HepG2 (cell line): ENCODE measurements at regions not wholly inside any gene's neighbourhood (a gene's known extent, or its start where the extent isn't known, plus 50 kb on each side); places are given as distances from the start of the nearest gene placed in this dataset.

Experiments
- ATAC-seq: fragments of 200-7000 bp; cut with Tn5 transposase; 3 replicates; pipeline ENCODE4 v1.9.1; 2020; ENCODE audit warnings: mild to moderate bottlenecking, moderate library complexity
- BruUV-seq: library from RNA; stranded (reverse); fragments of 400-500 nt; replicated peaks from 2 replicates; lab custom pipeline; 2021; lab: Mats Ljungman, UMichigan
- CTCF ChIA-PET: fragments of 300-600 bp; formaldehyde crosslinking; extraction: SDS; loops from one replicate; lab custom pipeline; 2021; ENCODE audit warnings: low total read pairs, inconsistent platforms, low intra/inter-chr PET ratio; lab: Yijun Ruan, JAX
- POLR2A ChIA-PET: fragments of 350-600 bp; sonication (Branson Sonifier 250); formaldehyde crosslinking; loops from one replicate; lab custom pipeline; 2020; ENCODE audit warnings: antibody characterized with exemption, inconsistent platforms; lab: Yijun Ruan, JAX
- DNase-seq: peaks from one replicate; pipeline ENCODE4 v3.0.0-alpha.2; 2015; ENCODE audit warnings: low spot score
- FAIRE-seq: peaks from 3 replicates; lab custom pipeline; 2011; peaks lifted over from hg19 to GRCh38; lab: Jason Lieb, UNC
- H2AFZ ChIP-seq: one replicate; pipeline ENCODE4 v1.6.1; 2011; ENCODE audit warnings: low read length, inconsistent platforms
- H3K27ac ChIP-seq: fragments of 300-600 bp; 3 replicates; pipeline ENCODE4 v1.8.0; 2011; ENCODE audit warnings: mixed run types, mild to moderate bottlenecking, mixed read lengths, low read length, inconsistent platforms; ENCODE audit not compliant: insufficient read depth; ENCODE audit errors: extremely low read length
- H3K27me3 ChIP-seq, 2 experiments: fragments of 200-600 bp in 1 of 2; 2 replicates in 1 of 2; 3 replicates in 1 of 2; pipeline versions ENCODE4 v1.6.0 to v1.8.0; 2011; ENCODE audit warnings: low read length in 2 of 2, mild to moderate bottlenecking in 2 of 2, moderate library complexity in 2 of 2, inconsistent platforms in 1 of 2; ENCODE audit not compliant: insufficient read depth in 2 of 2, control insufficient read depth in 1 of 2
- H3K36me3 ChIP-seq, 2 experiments: fragments of 200-600 bp in 1 of 2; replicated peaks in 1 of 2; 2 replicates in 1 of 2; 3 replicates in 1 of 2; pipeline versions ENCODE4 v1.5.1 to v1.8.0; 2011; ENCODE audit warnings: low read length in 2 of 2, inconsistent platforms in 1 of 2; ENCODE audit not compliant: insufficient read depth in 2 of 2, control insufficient read depth in 1 of 2
- H3K4me1 ChIP-seq: 2 replicates; pipeline ENCODE4 v1.5.1; 2012; ENCODE audit warnings: low read length, inconsistent platforms; ENCODE audit not compliant: insufficient read depth
- H3K4me2 ChIP-seq: 2 replicates; pipeline ENCODE4 v1.6.0; 2011; ENCODE audit warnings: low read depth, low read length, inconsistent platforms
- H3K4me3 ChIP-seq, 3 experiments: fragments of 200-600 bp in 1 of 3; sonication (generic), shearing (Covaris generic) in 1 of 3; replicated peaks in 1 of 3; 2 replicates each; pipeline ENCODE4 v1.5.1; 2011 to 2016; ENCODE audit warnings: low read length in 3 of 3, inconsistent platforms in 2 of 3, low read depth in 2 of 3, mild to moderate bottlenecking in 2 of 3, control low read depth in 1 of 3, mixed read lengths in 1 of 3; ENCODE audit not compliant: insufficient read depth in 1 of 3
- H3K79me2 ChIP-seq: one replicate; pipeline ENCODE4 v1.6.1; 2011; ENCODE audit warnings: low read length, inconsistent platforms; ENCODE audit not compliant: insufficient read depth
- H3K9ac ChIP-seq: 2 replicates; pipeline ENCODE4 v1.6.0; 2011; ENCODE audit warnings: mild to moderate bottlenecking, low read depth, low read length, inconsistent platforms; ENCODE audit not compliant: insufficient read depth
- H3K9me3 ChIP-seq: 2 replicates; pipeline ENCODE4 v1.5.1; 2012; ENCODE audit warnings: mild to moderate bottlenecking, low read length
- H4K20me1 ChIP-seq: 2 replicates; pipeline ENCODE4 v1.6.0; 2011; ENCODE audit warnings: inconsistent platforms, mild to moderate bottlenecking, low read length, moderate library complexity; ENCODE audit not compliant: insufficient read depth
- FOXP1 ChIP-seq, 2 experiments: fragments of 450-650 bp in 1 of 2; IDR thresholded peaks; 2 replicates each; pipeline ENCODE4 v1.6.1; 2017 to 2018; ENCODE audit warnings: antibody characterized with exemption in 1 of 2
- KLF6 ChIP-seq: IDR thresholded peaks from 2 replicates; pipeline ENCODE4 v1.8.0; 2016; ENCODE audit warnings: missing biosample characterization, missing genetic modification reagents
- NR2F1 ChIP-seq, 2 experiments: fragments of 450-650 bp in 1 of 2; formaldehyde crosslinking in 1 of 2; IDR thresholded peaks; 2 replicates each; pipeline versions ENCODE4 v1.5.0 to v1.6.1; 2016 to 2020; ENCODE audit warnings: mild to moderate bottlenecking in 1 of 2, missing compliant biosample characterization in 1 of 2, missing genetic modification reagents in 1 of 2, moderate library complexity in 1 of 2
- NRL ChIP-seq: sonication (generic); formaldehyde crosslinking; IDR thresholded peaks from 2 replicates; pipeline ENCODE4 v1.5.0; 2020; ENCODE audit warnings: missing genetic modification reagents, mild to moderate bottlenecking, moderate library complexity, borderline replicate concordance
- ONECUT2 ChIP-seq: sonication (generic); formaldehyde crosslinking; IDR thresholded peaks from 2 replicates; pipeline ENCODE4 v1.4.0; 2020; ENCODE audit warnings: missing genetic modification reagents
- ZBTB38 ChIP-seq: sonication (generic); formaldehyde crosslinking; IDR thresholded peaks from 2 replicates; pipeline ENCODE4 v1.5.1; 2020; ENCODE audit warnings: mild to moderate bottlenecking, missing genetic modification reagents
- ZNF747 ChIP-seq: sonication (generic); formaldehyde crosslinking; IDR thresholded peaks from 2 replicates; pipeline ENCODE4 v1.8.1; 2023; ENCODE audit warnings: missing genetic modification reagents, mild to moderate bottlenecking, borderline replicate concordance
- WGBS: methylation state at CpG from one replicate; pipeline ENCODE4 v1.1.6; 2017; ENCODE audit warnings: low lambda C conversion rate; 5-methylcytosine and 5-hydroxymethylcytosine counted together
- in situ Hi-C: cut with HindIII; loops from 2 replicates; pipeline ENCODE4 v1.10.0; 2017; ENCODE audit warnings: low pct_unique_long_range_greater_than_20kb; ENCODE audit not compliant: extremely low pct_ligation_motif_present
- intact Hi-C: fragments of 100-400 bp; cut with micrococcal nuclease; formaldehyde crosslinking; loops from one replicate; pipeline ENCODE4 v1.10.0; 2022; ENCODE audit not compliant: unreplicated experiment
- TF ChIP-seq, protein P1 (sequence below): sonication (generic); formaldehyde crosslinking; IDR thresholded peaks from 2 replicates; pipeline ENCODE4 v1.4.0; 2020; ENCODE audit warnings: missing genetic modification reagents, borderline replicate concordance
- TF ChIP-seq, protein P2 (sequence below): IDR thresholded peaks from 2 replicates; pipeline ENCODE4 v1.6.1; 2018; ENCODE audit warnings: missing genetic modification reagents, mild to moderate bottlenecking, missing compliant biosample characterization
- TF ChIP-seq, protein P3 (sequence below): sonication (generic); formaldehyde crosslinking; IDR thresholded peaks from 2 replicates; pipeline ENCODE4 v1.5.1; 2020; ENCODE audit warnings: mild to moderate bottlenecking, missing genetic modification reagents, borderline replicate concordance
- TF ChIP-seq, protein P4 (sequence below): sonication (generic); formaldehyde crosslinking; IDR thresholded peaks from 2 replicates; pipeline ENCODE4 v1.5.0; 2020; ENCODE audit warnings: missing genetic modification reagents

DNA sequence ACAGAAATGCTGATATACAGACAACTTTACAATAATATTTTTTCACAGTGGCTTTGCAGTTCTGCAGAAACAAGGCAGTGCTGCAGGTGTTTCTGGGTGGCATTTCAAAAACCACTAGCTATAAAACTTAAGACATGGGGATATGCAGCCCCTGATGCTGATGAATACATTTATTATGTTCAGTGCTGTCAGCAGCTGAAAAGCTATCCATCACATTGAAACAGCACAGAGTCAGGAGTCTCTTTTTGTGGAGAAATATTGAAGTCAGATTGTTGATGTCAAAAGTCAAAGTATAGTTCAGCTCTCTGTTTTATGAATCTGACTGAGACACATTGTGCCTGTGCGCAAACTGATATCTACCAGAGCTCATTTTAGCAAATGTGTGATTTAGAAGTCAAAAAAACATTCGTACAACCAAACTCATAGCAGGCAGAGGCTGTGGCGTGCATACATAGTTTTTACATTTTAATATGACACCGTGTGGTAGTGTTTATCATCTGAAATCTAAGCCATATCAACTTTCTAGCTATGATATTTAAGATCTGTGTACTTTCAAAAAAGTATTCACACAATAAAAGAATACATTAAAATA, 467.6 kb downstream of the PRKD1 start:
- ChIA-PET CTCF (no interaction called here), POLR2A (no interaction called here)
- no peak overlapping the region for H2AFZ ChIP-seq
- H3K27me3 ChIP-seq, result no peaks in the 10 kb centered on the region
- H4K20me1 ChIP-seq, result no peaks in the 10 kb centered on the region
- no peaks in the 10 kb centered on the region for H3K4me1 ChIP-seq
- ATAC-seq (no peak), DNase-seq (no peak), FAIRE-seq (no peak)
- H3K9ac ChIP-seq, result no peak overlapping the region
- H3K79me2 ChIP-seq, result no peaks in the 10 kb centered on the region
- no peaks in the 10 kb centered on the region for H3K36me3 ChIP-seq
- H3K4me3 ChIP-seq, result no peak overlapping the region
- intact Hi-C loops (loop anchor here (10.0 kb wide), 1 partner anchor 705 kb away; no protein-coding TSS in a partner anchor), in situ Hi-C loops (no loop called here)
- no TSS peak for BruUV-seq
- no peak overlapping the region for H3K27ac ChIP-seq
- no peak for TF ChIP-seq ZBTB38 (CRISPR knock-in tag)
- no peak for TF ChIP-seq NR2F1 (CRISPR knock-in tag; IDR thresholded peaks at IDR 0.05)
- TF ChIP-seq ZNF747, result no peak
- TF ChIP-seq FOXP1 (IDR thresholded peaks at IDR 0.05), result no peak
- TF ChIP-seq FOXP1 (CRISPR knock-in tag; IDR thresholded peaks at IDR 0.05), result no peak
- no peak for TF ChIP-seq KLF6
- TF ChIP-seq, protein P1, sequence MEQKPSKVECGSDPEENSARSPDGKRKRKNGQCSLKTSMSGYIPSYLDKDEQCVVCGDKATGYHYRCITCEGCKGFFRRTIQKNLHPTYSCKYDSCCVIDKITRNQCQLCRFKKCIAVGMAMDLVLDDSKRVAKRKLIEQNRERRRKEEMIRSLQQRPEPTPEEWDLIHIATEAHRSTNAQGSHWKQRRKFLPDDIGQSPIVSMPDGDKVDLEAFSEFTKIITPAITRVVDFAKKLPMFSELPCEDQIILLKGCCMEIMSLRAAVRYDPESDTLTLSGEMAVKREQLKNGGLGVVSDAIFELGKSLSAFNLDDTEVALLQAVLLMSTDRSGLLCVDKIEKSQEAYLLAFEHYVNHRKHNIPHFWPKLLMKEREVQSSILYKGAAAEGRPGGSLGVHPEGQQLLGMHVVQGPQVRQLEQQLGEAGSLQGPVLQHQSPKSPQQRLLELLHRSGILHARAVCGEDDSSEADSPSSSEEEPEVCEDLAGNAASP (CRISPR knock-in tag), result no peak
- no peak for TF ChIP-seq ONECUT2 (CRISPR knock-in tag)
- TF ChIP-seq, protein P2, sequence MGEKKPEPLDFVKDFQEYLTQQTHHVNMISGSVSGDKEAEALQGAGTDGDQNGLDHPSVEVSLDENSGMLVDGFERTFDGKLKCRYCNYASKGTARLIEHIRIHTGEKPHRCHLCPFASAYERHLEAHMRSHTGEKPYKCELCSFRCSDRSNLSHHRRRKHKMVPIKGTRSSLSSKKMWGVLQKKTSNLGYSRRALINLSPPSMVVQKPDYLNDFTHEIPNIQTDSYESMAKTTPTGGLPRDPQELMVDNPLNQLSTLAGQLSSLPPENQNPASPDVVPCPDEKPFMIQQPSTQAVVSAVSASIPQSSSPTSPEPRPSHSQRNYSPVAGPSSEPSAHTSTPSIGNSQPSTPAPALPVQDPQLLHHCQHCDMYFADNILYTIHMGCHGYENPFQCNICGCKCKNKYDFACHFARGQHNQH (CRISPR knock-in tag), result no peak
- TF ChIP-seq, protein P3, sequence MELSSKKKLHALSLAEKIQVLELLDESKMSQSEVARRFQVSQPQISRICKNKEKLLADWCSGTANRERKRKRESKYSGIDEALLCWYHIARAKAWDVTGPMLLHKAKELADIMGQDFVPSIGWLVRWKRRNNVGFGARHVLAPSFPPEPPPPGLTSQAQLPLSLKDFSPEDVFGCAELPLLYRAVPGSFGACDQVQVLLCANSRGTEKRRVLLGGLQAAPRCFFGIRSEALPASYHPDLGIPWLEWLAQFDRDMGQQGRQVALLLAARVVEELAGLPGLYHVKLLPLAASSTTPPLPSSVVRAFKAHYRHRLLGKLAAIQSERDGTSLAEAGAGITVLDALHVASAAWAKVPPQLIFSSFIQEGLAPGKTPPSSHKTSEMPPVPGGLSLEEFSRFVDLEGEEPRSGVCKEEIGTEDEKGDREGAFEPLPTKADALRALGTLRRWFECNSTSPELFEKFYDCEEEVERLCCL (CRISPR knock-in tag), result no peak
- TF ChIP-seq NRL, result no peak
- TF ChIP-seq, protein P4, sequence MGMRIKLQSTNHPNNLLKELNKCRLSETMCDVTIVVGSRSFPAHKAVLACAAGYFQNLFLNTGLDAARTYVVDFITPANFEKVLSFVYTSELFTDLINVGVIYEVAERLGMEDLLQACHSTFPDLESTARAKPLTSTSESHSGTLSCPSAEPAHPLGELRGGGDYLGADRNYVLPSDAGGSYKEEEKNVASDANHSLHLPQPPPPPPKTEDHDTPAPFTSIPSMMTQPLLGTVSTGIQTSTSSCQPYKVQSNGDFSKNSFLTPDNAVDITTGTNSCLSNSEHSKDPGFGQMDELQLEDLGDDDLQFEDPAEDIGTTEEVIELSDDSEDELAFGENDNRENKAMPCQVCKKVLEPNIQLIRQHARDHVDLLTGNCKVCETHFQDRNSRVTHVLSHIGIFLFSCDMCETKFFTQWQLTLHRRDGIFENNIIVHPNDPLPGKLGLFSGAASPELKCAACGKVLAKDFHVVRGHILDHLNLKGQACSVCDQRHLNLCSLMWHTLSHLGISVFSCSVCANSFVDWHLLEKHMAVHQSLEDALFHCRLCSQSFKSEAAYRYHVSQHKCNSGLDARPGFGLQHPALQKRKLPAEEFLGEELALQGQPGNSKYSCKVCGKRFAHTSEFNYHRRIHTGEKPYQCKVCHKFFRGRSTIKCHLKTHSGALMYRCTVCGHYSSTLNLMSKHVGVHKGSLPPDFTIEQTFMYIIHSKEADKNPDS (CRISPR knock-in tag), result no peak
- 22% methylated on average over 4 of the region's 4 CpGs for WGBS
- no peak overlapping the region for H3K4me2 ChIP-seq
- H3K9me3 ChIP-seq, result peaks cover 50% of the 10 kb centered on the region
